ENCODE measurements at regions not wholly inside any gene's neighbourhood (a gene's known extent, or its start where the extent isn't known, plus 50 kb on each side); places are given as distances from the start of the nearest gene placed in this dataset.

DNA sequence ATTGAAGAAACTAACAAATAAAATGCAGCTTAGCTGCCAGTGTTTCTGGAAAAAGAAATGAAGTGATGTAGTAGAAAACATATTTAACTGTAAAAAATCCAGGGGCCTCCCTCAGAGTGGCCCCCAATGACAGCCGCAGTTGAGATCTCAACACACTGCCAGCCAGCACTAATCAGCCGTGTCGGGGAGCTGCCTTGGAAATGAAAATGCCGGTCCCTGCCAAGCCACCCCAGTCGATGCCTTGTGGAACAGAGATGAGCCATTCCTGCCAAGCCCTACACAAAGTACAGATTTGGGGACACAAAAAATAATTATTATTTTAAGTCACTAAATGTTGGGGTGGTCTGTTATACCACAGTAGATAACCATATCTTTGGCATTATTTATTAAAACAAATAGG is 1342.4 kb downstream of the EFNB2 start:
- intact Hi-C loops (cut with micrococcal nuclease), result no loop called here

DNA sequence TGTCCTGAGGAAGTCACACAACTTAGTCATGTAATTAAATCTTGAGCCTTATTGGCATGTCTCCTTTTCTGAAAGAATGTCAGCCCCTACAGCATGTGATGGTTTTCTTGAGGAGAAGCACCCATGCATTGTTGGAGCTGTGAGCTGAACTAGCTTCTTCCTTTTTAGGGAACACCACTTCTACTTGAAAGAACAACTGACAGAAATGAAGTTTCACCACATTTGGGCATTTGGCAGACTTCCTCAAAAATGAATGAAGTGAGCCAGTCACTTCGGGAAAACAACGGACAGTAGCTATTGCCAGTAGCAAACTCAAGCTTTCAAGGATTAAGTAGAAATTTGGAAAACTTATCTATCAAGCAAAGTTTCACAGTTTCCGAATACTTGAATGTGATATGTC is 1351.3 kb downstream of the EFNB2 start:
- intact Hi-C loops (cut with micrococcal nuclease), result no loop called here

DNA sequence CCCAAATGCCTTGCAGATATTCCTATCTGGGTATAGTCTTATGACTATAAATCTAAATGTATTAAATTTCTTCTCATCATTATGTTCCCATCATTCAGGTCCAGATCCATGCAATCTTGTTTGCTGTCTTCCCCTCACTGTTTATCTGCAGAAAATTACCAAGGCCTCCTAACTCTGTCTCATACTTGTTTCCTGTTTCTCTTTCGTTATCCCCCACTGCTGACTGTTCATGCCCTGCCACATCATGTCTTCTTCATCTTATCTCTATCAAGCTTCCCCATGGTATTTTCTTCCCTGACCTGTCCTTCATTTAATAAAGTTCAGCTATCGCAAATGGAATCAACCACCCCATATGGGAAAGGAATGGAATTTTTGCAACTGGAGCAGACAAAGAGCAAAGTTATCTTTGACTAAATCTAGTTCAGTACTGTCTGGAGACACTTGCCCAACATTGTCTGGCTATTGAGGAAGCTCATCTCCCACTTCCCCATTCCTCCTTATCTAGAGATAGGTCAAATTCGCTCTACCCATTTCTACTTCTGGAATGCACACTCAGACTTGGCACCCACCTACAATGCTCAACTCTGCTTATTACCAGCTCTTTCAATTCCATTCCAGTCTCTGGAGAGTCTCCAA is 1358.1 kb downstream of the EFNB2 start:
- intact Hi-C loops (cut with micrococcal nuclease), result no loop called here

DNA sequence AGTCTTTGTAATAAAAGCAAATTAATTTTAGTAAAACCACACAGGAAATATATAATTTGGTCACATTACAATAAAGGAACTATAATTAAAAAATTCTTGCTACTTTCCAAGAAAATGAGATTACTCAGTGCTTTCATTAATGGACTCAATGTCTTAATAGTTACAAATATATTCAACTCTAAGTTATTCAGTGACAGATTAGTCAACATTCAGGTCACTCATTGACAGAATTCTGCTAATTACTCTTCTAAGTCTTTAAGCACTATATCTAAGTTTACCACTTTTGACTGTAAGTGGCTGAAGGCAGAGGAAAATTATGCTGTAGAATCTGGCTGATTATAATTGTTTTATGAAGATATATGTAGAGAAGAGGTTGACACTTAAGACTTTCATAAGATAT is 1365.0 kb downstream of the EFNB2 start:
- intact Hi-C loops (cut with micrococcal nuclease), result no loop called here

DNA sequence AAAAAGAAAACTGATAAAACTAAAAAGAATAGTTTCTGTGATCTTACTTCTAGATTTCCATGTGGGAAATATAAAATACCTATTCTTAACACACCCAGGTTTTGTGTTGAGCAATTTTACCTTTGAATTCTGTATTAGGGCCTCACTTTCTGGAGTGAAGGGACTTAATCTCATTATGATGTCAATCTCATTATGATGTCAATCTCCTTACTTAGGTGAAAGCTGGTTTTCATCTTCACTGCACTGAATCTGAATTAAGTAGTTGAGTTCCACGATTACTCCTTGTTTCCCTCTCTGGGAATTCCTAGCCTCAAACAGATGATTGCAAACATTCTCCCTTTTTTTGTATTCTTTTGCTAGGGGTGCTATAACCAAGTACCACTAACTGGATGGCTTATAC is 1367.2 kb downstream of the EFNB2 start:
- intact Hi-C loops (cut with micrococcal nuclease), result no loop called here

DNA sequence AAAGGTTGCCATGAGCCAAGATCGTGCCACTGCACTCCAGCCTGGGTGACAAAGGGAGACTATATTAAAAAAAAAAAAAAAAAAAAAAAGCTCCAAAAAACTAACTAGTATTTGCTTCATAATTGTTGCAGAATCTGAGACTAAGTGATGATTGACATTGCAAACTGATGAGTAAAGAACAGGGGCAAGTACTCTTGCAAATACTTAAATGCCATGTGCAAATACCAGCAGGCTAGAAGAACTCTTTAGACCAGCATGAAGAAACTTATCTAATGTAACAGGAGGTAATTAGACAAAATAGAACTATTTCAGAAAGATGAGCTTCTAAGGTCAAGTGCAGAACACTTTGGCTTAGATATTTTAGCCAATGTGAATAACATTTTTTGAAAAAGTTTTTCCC is 1368.1 kb downstream of the EFNB2 start:
- intact Hi-C loops (cut with micrococcal nuclease), result no loop called here

DNA sequence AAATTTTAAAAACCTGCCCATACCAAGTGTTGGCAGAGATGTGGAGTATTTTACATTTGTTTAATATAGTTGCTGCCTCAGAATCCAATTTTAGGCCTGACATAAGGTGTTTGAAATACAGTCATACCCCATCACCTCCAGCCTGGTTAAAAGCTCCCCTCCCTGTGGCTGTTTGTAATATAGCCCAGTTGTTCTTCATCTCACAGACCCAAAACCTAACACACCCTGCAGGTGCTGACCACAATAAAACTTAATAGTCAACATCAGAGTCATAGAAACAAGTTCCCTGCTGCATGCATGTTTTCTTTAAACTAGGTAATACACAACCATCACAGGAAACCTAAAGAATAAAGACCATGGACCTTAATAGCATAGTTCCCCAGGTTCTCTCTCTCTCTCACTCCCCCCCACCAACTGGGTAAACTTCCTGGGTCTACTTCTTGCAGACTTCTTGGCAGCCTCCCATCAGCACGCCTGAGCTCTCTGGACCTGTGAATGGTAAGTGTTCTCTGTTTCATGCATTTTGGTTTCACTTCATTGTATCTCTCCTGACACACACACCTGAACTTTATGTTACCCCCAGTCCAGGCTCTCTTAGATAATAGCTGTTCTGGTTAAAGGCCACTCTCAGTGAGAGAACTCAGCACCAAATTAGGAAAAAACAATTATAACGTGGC is 1369.9 kb downstream of the EFNB2 start:
- intact Hi-C loops (cut with micrococcal nuclease), result no loop called here

DNA sequence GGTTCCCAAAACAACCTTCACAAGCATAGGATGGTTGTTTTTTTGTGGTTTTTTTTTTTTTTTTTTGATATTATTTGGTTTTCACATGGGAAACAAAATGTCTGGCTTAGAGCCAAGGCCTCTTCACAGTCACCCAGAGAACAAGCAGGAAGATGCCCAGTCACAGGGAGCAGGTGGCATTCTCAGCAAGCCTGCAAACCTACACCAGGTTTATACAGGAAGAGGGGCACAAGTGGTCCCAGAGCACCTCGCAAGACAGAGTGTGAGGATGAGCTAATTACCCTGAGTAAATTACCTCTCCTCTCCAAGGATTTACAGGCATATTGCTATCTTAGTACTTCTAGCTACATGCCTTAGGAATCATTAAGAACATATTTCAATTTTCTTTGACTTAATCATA is 1375.6 kb downstream of the EFNB2 start:
- intact Hi-C loops (cut with micrococcal nuclease), result no loop called here

DNA sequence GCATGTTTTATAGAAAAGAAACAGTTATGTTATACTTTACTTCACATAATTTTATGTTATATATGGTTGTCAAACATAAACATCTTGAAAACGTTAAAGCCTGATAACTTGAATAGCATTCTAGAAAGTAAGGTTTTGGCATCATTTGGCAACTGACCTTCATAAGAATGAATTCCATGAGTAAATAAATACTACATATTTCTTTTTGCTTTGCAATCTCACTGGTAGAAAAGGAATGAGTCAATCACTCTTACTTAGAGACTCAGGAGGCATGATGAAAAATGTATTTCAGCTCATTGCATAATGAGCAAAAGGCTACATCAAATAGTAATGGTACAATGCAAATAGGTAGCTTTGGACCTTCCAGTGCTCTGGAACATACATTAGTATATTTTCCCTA is 1381.9 kb downstream of the EFNB2 start:
- intact Hi-C loops (cut with micrococcal nuclease), result no loop called here

DNA sequence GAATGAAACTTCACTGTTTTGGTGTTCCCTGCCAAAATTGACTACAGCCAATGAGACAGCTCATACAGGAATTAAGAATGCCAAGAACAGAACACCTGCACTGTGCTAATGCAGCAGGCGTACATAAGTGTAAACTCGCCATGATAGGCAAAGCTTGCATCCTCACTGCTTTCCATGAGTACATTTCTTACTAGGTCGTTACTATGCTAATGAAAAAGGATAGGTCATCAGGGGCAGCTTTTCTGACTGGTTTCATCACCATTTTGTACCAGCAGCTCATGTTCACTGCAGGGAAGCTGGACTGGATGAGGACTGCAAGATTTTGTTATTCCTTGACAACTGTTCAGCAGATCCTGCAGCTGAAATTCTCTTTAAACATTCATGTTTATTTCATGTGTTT is 1383.8 kb downstream of the EFNB2 start:
- intact Hi-C loops (cut with micrococcal nuclease), result no loop called here

DNA sequence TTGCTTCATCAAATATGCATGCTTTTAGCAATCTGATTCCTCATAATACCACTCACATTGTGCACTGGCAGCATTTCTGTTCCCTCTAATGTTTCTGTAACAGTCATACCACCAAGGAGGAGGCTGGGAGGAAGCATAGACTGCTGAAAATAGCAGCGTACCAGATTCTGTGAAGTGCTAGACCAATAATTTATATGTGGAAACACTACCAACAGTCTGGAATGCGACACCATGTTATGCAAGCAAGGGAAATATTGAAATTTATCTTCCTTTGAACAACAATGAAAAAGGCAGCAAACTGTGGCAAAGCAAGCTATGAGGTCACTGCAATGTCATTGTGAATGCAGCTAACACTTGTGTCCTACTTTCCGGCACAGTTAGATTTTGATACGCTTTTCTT is 1388.0 kb downstream of the EFNB2 start:
- intact Hi-C loops (cut with micrococcal nuclease), result no loop called here

DNA sequence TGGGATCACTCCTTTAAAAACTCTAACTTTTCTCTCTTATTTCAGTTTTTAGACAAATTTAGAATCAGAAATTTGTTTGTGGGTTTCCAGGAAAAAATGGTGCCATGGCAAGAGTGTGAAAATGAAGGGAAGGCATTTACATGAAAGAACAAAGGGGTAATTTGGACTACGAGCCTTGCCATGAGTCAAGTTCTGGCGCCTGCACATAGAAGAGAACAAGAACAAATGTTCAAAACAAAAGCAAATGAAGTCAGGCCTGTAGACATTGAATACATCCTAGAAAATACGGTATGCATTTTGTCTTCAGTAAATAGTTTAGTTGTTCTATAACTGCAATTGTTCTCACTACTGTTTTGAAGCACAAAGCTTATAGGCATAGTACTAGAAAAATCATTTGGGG is 1390.5 kb downstream of the EFNB2 start:
- intact Hi-C loops (cut with micrococcal nuclease), result no loop called here

DNA sequence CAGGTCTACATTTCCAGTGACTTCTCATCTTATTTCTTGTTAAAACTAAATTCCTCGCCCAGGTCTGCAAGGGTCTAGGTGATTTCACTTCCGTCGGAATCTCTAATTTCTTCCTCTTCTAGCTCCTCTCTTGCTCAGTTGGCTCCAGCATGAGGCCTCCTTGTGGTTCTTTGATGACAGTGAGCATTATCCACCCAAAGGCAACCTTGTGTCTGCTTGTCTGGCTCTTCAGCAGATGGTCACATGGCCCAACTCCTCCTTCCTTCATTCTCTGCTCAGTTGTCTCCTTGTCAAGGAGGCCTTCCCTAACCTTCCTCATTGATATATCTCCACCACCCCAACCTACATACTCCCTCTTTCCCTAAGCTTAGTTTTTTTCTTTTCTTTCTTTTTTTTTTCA is 1391.4 kb downstream of the EFNB2 start:
- intact Hi-C loops (cut with micrococcal nuclease), result no loop called here

DNA sequence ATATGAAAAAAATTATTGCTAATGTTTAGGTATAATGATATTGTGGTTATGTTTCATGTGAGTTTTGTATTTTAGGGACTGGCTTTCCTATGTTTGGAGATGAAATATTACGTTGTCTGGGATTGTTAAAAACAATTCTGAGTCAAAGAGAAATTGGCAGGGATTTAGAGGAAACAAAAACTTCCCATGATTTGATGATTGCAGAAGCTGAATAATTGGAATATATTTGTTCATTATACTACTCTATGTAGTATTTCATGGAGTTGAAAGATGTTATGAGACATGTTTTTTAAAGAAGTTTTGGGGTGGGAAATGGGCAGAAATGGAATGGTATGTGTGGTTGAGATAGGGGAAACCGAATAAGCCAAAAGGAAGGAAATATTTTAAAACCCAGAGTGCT is 1392.9 kb downstream of the EFNB2 start:
- intact Hi-C loops (cut with micrococcal nuclease), result no loop called here

DNA sequence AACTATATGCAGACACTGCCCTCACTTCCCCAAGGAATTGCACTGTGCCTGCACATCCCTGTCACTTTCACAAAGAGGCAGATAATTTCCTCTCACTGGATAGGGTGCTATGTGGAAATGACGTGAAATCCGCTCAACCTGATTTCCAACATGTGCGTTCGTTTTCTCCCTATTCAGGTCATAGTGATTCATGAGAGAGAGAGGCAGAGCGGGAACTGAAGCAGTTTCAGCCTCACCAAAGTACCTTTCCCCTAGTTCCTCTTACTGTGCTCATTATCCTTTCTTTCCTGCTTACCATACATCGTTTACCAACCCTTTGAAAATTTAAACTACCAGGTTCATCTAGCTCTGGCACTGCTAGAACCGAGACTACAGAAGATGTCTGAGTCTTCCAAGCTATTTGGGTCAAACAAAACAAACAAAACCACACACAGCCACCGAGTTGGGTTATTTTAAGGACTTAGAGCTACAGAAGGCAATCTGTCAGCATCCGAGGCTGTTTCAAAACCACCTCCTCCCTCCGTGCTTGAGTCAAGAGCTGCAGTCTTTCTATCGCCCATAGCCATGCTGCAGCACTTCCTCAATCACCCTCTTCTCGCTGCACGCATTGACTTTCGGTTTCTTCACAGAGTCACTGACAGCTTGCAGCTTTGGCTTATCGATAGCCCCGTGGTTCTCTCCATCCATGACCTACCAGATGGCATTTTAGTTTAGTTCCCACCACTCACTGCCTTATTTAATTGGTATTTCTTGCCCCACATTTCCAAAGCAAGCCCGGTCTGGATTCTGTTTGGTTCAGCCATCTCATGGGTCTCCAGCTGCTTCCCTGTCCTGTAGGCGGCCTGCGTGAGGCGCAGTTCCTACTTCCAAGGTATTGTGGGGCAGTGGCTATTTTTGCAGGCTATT is 1395.8 kb downstream of the EFNB2 start:
- intact Hi-C loops (cut with micrococcal nuclease), result loop anchor here (1.0 kb wide), 2 partner anchors 1397 to 1429 kb away; partner anchors contain the start of gene ARGLU1

DNA sequence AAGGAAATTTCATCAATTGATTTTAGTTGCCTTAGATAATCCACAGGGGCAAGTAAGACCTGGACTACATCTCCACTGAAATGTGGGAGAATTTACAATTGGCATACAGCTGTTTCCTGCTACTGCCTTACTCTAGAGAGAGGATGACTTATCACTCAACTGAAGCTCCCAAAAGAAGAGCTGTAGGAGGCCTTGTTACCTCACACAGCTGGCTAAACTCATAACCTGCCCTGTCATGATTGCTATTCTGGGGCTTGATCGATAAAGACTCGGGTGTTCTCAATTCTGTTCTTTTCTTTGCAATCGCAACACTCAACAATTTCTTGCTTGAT is 1396.4 kb downstream of the EFNB2 start:
- intact Hi-C loops (cut with micrococcal nuclease), result loop anchor here (1.0 kb wide), 1 partner anchor 1397 kb away; no protein-coding TSS in a partner anchor

DNA sequence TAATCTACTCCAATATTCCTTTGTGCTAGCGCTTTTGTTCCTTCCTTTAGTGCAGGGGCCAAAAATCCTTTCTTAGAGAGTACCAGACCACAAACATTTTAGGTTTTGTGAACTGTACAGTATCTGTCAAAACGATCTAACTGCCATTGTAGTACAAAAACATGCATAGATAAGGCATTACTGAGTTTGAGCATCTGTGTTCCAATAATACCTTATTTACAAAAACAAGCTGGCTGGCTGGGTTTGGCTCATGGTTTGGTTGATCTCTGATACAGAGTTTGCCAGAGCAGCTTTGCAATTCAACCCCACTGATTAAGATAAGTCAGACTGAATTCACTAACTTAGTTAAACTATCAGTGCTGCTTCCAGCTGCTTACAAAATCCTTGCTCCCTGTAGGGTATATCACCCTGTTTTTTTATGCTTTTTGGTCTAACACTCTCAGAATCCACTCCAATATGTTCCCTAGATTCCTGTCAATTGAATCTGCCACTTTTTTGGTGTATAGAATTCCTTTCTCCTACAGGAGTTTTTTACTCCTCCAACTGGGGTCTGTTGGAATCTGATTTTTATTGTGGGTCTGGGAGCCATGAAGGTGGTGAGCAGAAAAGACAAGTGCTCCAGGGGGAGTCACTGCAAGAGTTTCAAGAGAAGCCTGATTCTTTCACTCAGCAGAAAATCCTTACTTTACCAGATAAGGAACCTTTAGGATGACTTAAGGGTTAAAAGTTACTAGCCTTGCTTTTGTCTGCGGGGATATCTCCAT is 1399.4 kb downstream of the EFNB2 start:
- intact Hi-C loops (cut with micrococcal nuclease), result no loop called here

DNA sequence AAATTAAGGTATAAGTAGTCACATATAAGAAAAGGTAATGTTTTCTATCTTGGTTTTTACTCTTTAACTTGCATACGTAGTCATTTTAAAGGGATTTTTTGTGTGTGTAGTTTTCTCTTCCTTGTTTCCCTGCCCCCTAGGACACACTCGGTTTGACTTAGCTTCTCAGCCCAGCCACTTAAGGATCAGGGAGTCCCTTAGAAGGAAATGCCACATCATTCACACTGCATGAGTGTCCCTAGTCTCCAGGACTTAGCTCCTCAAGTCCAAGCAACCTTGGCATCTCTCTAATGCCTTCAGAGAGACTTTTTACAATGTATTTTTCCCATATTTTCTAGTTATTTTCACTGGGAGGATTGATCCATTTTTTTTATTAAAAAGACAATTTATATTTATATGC is 1407.7 kb downstream of the EFNB2 start:
- intact Hi-C loops (cut with micrococcal nuclease), result no loop called here

DNA sequence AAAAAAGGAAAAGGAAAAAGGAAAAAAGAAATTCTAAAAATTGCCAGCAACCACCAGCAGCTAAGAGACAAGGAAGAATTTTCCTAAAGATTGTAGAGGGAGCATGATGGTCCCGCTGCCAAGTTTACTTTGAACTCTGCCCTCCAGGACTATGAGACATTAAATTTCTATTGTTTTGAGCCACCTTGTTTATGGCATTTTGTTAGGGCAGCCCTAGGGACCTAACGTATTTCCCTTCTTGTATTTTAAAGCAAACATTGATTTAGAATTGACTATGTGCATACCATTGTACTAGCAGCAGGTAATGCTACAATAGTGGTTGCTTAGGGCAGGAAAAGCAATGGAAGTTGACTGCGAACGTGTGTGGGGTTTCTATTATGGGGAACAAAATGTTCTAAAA is 1414.2 kb downstream of the EFNB2 start:
- intact Hi-C loops (cut with micrococcal nuclease), result no loop called here

DNA sequence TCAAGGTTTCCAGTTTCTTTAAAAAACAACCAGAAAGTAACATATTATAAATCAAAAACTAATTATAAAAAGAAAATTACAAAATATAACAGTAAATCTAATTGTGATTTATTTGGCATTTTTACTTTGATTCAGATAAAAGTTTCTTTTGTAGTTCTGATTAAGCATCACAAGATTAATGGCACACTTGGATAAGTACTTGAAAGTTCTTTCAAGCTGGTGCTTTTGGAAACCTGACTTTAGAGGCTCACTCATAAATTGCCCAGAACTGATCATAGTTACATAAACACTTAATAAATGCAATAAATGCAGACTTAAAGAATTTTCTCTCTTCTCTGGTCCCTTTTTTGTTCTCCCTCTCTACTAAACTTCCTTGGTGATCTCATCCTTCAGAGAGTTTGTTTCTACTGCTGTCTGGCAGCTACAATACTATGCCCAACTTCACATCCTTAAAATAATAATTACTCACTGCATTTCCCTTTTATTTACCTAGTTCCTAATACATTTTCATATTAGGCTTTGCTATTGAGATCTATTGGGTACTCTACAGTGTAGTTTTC is 1417.0 kb downstream of the EFNB2 start:
- intact Hi-C loops (cut with micrococcal nuclease), result no loop called here

DNA sequence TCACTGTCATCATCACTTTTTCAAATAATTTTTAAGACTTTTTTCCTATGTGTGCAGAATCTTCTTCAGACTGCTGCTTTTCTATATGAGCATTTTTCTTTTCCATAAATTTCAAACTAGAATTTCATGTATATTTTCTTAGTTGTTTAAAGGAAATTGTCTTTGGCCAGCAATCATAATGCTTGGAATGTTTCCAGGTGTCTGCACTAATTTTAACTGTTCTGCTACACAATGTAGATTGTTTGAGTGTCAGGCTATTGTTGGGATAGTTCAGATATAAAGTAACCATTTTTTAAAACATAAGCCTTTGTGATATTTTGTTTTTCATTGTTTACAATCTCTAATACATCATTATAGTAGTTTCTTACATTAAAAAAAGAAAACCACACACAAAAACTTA is 1418.5 kb downstream of the EFNB2 start:
- intact Hi-C loops (cut with micrococcal nuclease), result no loop called here

Data from T-helper 1 cell treated with Interleukin-12 subunit alpha and Interleukin-12 subunit beta and Interleukin-4 antibody, amounts not matched to agents 30 ng/mL and 1 ng/mL, for 36 hours (primary cell).